ENCODE measurements at regions not wholly inside any gene's neighbourhood (a gene's known extent, or its start where the extent isn't known, plus 50 kb on each side); places are given as distances from the start of the nearest gene placed in this dataset.
"Not testable (repeated sequence)": the region's sequence is repeated elsewhere in the genome, so short reads cannot be mapped to it uniquely, and the experiment has no call there.

DNA sequence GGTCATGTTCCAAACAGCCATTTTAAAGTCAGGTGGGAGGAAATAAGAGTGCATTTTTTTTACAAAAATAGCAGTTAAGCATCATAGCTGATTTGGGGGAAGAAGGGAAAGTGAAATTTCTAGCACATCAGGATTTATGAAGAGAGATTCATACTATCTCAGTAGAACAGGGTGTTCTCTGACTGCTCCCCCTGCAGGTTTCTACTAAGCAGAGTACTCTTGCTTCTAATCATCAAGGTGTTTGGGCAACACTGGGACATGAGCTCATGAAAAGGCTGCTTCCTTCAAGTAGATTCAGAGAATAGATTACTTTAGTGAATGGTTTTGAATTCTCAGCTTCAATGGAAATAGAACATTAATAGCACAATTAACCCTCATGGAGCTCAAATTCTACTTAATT, 591.4 kb upstream of the PCDH10 start:
- no peak for DNase-seq

DNA sequence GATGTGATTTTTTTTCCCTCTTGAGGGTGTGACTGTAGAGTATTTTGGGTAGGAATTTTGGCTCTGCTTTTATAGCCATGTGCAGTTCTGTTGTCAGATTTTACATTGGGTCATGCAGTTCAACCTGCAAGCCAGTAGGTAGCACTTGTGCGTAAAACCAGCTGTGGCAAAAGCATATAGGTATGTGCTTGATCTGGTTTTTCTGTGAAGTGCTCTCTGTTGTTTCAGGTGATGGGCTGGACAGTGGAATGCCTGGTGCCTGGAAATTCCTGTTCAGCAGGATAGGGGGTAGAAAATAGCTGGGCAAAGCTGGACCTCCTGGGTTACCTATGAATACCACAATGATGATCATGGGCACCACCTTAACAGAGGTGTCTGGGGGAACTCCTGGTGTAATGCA, 584.2 kb upstream of the PCDH10 start:
- DNase-seq, result no peak

DNA sequence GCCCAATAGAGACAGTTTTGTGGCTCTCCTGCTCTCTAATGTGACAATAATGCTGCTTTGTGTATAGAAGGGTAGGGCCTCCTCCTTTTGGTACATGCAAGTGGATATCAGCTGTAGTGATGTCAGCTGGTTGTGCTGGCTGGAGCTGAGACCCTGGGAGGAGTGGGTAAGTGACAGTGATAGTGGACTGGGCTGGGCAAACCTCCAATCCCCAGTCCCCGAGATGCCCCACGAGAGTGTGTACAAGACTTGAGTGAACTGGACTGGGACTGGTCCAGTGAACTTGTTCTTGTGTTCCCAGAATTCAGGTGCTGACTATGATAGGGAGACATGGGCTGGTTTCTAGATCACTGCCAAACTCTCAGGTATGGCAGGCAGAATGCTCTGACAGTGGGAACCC, 583.6 kb upstream of the PCDH10 start:
- no peak for DNase-seq

DNA sequence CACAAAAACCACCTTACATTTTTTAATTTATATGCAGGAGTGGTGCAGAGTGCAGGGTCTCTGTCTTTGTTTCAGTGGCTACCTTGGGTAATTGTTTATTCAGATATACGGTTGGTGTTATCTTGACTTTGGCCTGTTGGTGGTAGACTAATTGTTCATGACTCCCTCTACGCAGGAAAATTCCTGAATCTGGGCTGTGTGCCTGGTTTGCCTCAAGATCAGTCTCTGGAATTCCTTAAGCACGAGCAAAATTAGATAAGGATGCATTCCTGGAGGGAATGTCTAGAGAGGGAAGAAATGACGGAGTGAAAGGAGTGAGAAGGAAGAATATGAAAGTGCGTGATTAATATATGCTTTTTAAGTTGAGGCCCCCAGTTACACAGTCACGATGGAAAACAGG, 576.9 kb upstream of the PCDH10 start:
- DNase-seq, result no peak

DNA sequence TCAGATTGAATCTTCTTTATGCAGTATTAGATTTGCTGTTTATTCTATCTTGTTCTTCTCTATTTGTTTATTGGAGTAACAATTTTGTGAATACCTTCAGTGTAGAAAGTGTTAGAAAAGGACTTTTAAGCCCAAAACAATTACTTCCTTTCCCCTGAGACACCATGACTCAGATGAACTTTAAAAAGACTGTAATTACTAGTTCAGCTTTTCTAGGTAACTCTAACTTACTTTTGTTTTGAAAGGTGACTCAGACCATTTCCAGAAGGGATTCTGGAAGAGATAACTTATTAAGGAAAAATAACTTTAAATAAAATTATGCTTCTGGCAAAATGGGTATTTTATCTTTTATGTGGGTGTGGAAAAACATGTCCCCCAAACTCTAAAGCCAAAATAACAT, 561.5 kb upstream of the PCDH10 start:
- DNase-seq, result no peak

DNA sequence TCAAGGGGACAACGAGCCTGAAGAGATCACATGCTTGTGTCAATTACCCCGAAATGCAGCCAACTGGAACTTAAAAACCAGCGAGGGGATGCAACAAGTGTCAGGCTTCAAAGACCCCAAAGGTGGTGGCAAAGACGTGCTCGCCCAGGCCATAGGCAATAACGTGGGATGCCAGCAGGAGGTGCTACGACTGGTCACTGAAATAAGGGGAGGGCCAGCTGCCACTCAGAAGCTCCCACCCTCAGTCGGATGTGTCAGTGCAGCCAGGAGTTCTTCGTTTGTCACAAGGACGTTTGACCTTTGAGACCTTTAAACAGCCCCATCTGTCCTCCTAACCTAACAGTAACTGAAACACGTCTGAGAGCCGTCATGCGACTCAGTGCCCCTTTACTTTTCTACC, 556.8 kb upstream of the PCDH10 start:
- DNase-seq, result no peak

DNA sequence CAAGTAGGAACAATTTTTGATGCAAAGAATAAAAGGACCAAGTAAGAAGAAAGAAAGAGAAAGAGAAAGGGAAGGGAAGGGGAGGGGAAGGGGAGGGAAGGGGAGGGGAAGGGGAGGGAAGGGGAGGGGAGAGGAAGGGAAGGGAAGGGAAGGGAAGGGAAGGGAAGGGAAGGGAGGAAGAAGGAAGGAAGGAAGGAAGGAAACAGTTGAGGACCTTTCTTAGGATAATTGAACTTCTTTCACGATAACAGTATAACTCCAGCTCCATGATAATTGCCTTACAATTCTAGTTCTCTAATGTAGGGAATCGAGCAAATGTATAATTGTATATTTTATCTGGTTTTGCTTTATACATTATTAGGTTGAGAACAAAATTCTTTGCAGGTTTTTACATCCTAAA, 556.2 kb upstream of the PCDH10 start:
- DNase-seq, result no peak

DNA sequence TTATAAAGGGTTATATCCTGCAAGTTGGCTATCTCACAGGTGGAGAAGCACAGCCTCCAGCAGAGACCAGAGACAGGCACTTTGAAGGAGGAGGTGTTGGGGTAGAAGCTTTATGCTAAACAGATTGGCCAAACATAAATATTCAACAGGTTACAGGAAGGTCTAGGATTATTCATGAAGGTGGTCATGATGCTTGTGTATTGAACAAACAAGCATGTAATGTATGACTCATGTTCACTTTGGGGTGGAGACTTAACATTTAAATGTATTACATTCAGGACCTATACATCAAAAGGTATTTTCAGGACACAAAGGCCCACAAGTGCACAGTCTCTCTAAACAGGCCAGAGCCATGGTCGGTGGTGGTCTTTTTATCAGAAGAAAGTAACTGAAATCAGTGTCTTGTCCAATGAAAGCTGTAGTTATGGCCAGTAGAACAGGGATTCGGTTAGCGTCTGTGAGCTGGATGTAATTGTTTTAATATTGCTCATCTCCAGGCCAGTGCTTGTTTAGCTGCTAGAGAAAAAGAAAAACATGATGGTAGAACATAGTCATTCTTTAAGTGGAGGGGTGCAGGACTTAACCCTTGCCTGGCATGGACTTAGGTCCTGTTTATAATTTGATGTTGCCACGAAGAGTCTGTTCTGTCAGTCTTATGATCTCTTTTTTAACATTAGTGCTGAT, 555.2 kb upstream of the PCDH10 start:
- DNase-seq, result no peak

DNA sequence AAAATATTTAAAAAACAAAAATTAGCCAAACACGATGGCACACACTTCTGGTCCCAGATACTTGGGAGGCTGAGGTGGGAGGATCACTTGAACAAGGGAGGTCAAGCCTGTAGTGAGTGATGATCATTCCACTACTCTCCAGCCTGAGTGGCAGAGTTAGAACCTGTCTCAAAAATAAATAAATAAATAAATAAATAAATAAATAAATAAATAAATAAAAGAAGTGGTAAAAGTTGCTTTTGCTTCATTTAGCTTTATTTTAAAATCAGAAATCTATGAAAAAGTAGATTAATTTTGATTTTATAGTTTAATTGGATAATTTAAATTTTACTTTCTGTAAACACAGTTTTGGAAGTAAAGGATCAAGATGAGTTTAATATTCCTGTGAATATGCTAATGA, 552.9 kb upstream of the PCDH10 start:
- no peak for DNase-seq

DNA sequence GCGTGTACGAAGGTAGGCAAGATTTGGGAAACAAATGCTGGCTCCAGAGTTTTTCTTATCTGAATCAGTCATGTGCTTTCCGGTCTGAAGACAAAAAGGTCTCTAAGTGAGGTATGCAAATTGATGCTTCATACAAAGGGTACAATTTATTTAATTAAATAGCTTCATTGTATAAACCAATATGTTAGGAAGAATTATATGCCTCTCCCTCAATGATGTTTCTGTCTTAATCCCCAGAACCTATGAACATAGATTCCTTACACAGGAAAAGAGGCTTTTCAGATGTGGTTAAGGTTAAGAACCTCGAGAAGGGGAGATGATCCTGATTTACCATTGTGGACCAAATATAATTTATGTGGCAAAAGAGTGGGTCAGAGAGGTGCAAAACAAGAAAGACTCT, 543.5 kb upstream of the PCDH10 start:
- no peak for DNase-seq

DNA sequence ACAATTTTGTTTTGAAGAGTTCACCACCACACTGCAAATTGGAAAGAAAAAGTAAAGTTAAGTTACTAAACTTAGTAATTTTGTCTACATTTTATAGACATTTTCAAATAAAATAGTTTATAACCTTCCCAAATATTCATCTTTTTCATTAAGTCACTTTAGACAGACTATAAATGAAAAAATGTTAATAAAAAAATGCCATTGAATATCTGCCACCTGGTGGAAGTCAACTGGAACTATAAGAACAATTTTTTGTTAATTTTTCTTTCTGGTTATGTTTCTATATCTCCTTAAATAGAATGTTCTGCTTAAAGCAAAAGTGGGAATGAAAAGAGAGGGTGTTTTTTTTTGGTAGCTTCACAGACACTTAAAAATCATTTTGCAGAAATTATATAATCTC, 534.4 kb upstream of the PCDH10 start:
- DNase-seq, result no peak

DNA sequence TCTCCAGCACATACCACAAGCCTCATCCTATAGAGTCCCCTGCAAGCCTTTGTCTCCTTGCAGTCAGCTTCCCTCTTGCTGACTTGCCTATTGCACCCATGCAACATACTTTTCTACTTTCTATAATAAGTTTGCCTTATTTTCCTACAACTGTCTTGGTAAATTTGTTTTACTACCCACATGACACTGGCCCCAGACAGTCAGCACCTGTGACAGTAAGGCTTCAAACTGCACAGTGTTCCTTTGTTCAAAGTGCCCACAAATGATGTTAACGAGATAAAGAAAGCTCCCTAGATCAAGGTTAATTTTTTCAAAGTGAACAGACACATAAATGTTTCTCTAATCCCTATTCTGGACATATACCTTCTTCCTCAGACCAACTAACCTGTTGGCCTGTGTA, 529.1 kb upstream of the PCDH10 start:
- no peak for DNase-seq

DNA sequence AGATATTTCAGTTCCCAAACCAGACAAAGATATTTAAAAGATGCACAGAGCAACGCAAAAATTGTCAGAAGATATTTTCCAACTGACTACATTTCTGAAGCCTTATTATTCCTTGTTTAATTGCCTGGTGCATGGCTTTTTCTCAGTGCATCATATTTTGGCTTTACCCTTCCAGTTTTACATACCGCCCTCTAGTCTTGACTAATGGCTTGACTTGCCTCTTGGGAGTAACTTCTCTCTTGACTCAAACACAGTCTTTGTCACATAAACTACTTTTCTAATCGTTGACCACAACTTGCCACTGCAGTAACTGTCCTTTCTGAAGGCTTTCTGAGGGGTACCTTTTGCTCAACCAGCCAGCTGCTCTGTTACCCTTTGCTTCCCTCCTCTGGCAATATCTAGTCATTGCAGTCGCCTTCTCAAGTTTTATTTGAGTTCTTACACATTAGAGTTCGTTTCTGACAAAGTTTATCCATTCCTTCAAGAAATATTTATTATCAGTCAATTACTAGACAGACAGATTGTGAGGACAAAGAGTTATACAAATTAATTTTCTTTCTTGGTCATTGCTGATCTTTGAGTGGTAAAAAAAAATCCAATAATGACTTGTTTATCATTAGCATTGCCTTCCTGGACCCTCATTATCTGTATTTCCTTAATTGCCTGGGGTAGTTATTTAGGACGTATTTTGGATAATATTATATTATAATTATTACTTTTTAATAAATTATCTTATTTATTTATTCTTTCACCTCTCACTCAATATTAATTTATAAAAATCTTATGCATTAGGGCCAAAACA, 506.9 kb upstream of the PCDH10 start:
- peak; percentile 31 for DNase-seq

DNA sequence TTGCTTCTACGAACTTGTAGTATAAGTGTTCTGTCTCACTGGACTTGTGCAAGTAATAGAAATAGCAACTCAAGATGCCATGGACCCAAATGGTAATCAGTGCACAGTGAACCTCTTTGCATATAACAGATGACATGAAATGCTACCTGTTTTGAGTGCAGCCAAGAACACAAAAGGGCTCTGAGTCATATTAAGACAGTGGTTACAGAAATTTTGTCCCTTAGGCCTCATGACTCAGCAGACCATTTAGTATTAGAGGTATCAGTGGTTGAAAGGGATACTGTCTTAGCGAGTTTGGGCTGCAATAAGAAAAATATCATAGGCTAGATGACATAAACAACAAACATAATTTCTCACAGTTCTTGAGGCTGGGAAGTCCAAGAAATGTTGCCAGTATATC, 502.9 kb upstream of the PCDH10 start:
- DNase-seq, result no peak

DNA sequence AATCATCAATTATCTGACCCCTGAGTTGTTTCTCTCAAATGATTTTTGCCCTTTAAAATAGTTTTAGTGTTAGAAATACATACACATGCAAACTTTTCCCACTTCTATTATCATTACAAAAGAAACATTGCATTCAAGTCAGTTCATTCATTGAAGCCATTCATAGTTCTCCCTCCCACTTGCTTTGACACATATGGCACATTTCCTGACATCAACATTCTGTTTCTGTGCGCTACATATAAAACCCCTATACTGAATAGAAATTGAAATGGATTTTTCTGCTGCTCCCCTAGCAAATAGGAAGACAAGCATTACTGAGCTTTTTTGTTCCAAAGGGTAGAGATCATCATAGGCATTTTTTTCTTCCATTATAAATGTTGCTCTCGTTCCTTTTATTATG, 497.9 kb upstream of the PCDH10 start:
- no peak for DNase-seq

DNA sequence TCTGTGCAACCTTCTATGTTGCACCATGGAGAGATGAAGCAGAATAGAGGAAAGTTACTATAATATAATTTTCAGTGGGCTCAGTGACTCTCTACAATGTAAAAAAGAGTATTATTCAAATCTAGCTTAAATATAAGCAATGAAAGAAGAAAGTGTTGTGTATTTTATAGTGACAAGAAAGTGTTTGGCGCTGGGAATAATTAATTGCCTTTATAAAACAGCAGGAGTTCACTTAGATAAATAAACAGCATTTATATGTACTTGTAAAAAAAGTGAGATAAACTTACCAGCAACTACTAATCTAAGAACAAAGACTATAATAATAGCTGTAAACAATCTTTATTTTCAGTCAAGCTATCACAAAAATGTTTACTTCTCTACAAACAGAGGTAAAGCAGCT, 488.9 kb upstream of the PCDH10 start:
- no peak for DNase-seq

DNA sequence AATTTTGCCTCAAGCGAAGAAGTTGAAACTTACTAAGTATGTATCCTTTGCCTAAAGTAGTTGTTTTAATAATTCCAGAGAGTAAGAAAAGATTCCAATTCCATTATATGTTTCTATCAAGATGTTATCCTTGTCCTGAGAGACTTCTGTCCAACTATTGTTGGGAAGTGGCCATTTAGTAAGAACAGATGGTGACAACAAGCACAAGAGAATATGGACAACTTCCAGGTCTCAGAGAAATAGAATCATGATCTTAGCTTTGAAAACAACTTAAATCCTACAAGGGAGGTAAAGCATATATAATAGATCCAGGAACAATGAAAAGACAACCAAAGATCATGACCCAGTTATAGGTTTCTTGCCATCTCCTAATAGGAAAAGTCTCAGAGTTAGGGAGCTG, 486.6 kb upstream of the PCDH10 start:
- no peak for DNase-seq

DNA sequence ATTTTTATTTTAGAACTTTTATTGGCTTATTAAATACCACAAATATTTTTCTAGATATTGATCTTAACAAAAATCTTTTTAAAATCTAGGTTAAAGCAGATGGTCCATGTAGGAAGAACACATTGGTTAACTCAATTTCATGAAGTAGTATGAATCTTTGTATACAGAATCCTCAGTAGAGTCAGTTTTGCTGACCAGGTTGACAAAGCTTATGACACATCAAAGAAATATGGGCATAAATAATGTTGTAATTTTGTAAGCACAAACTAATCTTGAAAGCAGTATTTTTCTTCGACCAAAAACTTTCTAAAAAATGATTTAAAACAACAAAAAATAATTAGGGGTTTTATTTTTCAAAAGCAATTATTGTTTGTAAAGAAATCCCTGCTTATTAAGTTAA, 479.3 kb upstream of the PCDH10 start:
- DNase-seq, result no peak

DNA sequence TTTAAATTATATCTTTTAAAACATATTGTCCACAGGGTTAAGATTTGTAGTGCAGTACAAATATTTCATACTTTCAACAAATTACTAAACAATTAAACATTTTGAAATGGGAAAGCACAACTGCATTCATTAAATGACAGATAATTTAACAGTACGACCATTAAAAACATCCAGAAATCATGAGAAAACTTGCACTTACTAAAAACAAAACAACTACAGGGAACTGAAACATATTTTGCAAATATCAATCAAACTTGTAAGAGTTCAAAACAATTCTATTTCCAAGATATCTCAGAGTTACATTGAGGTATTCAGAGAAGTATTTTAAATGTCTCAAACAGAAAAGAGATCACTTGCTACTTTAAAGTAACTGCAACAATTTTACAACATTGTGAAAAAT, 478.5 kb upstream of the PCDH10 start:
- DNase-seq, result no peak

DNA sequence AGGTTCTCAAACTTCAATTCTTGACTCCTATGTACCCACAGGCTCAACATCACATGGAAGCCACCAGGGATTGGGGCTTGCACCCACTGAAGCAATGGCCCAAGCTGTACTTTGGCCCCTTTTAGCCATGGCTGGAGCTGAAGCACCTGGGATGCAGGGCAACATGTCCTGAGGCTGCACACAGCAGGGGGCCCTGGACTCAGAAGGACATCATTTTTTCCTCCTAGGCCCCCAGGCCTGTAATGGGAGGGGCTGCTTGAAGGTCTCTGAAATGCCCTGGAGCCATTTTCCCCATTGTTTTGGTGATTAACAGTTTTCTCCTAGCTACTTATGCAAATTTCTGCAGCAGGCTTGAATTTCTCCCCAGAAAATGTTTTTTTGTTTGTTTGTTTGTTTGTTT, 465.1 kb upstream of the PCDH10 start:
- no peak for DNase-seq

DNA sequence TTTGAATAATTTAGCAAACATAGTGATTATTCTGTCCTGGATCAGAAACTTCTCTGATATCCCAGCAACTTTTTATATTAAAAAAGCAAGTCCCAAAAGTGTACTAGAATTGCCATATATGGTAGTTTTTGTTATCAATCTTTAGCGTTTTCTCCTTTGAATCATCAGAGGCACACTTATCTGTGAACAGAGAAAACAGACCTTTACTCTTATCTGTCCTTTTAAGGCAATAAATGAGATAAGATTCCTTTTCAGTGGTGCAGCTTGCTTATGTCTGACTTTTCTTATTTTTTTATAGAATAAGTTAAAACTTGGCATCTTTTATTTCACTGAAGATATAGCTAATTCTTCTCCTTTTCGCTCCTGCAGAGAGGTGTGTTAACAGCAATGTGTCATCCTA, 458.1 kb upstream of the PCDH10 start:
- DNase-seq, result no peak

DNA sequence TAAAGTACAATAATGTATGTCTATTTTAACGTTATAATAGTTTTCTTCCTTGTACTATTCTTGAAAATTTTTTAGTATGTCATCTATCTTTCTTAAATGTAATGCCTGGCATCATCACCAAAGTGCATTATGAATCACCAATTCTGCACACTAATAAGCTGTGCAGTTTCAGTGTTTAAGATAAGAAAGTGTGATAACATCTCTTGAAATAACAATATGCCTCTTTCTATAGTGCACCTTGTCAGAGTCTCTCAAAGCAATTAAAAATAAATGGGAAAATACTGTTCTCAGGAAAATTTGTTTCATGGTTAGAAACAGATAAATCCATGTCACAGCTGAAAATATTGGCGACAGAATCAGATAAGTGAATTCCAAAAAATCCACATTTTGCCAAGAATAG, 457.4 kb upstream of the PCDH10 start:
- no peak for DNase-seq

DNA sequence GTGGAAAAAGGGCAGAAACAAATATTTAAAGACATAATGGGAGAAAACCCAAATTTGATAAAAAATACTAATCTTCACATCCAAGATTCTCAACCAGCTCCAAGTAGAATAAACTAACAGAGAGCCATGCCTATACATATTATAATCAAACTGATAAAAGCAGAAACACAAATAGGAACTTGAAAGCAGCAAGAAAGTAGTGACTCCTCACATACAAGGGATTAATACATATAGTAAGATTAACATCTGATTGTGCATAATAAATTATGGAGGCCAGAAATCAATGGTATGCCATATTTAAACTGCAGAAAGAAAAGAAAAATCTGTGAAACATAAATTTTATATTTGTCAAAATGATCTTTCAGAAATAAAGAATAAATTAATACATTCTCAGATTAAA, 454.3 kb upstream of the PCDH10 start:
- no peak for DNase-seq

DNA sequence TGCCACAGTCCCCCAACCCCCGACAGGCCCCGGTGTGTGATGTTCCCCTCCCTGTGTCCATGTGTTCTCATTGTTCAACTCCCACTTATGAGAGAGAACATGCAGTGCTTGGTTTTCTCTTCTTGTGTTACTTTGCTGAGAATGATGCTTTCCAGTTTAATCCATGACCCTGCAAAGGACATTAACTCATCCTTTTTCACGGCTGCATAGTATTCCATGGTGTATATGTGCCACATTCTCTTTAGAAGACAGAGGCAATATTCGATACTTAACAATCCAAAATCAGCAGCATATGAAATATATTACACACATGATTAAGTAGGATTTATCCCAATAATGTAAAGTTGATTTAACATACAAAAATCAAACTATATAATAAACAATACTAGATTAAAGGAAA, 451.6 kb upstream of the PCDH10 start:
- not testable (repeated sequence) for DNase-seq

DNA sequence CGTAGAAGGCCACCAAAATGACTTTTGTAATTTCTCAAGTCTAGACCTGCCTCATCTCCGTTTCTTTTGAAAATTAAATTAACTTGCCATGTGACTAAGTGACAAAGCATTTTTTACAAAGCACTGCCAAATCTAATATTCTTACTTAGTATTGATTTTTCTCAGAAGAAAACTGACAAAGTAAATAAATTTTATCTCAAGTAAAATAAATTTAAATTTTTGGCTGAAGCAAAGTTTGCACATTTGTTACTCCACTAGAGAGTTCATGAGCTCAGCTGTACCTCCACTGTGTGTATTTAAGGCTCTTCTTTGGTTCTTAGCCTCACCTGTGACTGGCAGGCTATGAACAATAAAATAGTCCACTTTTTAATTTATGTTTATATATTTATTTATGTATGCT, 441.1 kb upstream of the PCDH10 start:
- no peak for DNase-seq
